ENCODE measurements at regions not wholly inside any gene's neighbourhood (a gene's known extent, or its start where the extent isn't known, plus 50 kb on each side); places are given as distances from the start of the nearest gene placed in this dataset.
"Not testable (repeated sequence)": the region's sequence is repeated elsewhere in the genome, so short reads cannot be mapped to it uniquely, and the experiment has no call there.

DNA sequence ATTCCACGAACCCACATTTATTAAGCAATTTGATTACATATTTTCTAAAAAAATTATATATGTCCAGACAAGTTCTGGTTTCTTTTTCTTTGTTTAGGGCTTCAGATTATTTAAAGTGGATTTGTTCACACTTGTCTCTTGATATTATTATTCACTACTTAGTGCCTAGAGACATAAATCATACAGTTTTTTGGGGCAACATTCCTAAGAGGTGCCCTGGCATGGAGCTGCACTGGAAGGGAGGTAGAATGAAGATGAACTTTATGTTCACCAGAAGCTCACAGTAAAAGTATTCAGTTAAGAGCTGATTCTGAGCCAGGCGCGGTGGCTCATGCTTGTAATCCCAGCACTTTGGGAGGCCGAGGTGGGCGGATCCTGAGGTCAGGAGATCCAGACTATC is 762.7 kb upstream of the TMEFF2 start:
- no peak for DNase-seq (ENCODE audit: low read depth in 4 of 4, low spot score in 1 of 4)

DNA sequence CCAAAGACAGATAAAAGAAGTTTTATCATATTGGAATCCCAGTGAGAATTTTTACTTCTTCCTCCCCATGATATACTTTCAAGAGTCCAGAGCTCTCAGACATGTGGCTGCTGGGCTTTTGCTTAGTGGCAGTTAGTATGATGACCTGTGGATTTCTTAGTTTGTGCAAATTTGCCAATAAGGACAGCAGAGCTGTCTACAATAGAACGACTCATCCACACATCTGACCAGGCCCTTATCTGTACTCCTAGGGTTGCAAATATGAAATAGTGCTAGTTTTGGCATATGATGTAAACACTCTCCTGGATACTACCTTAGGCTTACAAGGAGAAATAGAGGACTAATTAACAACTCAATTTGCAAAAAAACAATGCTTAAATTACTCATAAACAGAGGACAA is 758.4 kb upstream of the TMEFF2 start:
- DNase-seq (ENCODE audit: low read depth in 4 of 4, low spot score in 1 of 4) = no peak

DNA sequence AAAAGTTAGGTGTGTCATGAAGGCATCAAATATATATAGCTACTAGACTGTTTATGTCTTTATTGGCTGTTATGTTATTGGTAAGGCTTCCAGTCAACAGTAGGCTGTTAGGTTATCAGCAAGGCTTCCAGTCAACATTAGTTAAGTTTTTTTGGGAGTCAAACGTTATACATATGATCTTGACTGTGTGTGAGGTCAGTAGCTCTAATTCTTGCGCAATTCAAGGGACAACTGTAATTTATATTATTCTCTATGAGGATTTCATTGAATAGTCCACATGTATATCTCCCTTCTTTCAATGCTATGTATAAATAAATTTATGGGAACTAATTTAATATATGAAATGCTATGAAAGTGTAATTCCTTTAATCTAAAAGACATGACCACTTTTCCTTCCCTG is 757.5 kb upstream of the TMEFF2 start:
- no peak for DNase-seq (ENCODE audit: low read depth in 4 of 4, low spot score in 1 of 4)

DNA sequence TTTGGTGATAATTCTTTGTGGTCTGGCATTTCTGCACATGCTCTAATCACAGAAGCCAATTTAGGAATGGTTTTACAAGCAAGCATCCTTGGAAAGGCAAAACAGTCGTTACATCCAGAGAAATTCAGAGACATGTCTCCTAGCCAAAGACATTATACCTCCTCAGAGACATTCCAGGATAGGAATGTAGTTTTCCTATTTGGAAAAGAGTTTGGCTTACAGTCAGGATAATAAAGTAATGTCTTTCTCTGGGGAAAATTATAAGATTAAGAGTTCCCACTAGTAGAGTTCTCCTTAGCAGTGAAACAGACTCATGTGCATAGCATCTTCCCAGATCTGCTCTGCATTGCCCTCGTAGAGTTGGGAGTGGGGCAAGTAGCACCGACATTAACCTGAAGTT is 753.6 kb upstream of the TMEFF2 start:
- DNase-seq (ENCODE audit: low read depth in 4 of 4, low spot score in 1 of 4) = no peak

- no peak for DNase-seq (ENCODE audit: low read depth in 4 of 4, low spot score in 1 of 4)
Observed at GRCh38 chr2:192947352-192947751, 752.6 kb upstream of the TMEFF2 start.

DNA sequence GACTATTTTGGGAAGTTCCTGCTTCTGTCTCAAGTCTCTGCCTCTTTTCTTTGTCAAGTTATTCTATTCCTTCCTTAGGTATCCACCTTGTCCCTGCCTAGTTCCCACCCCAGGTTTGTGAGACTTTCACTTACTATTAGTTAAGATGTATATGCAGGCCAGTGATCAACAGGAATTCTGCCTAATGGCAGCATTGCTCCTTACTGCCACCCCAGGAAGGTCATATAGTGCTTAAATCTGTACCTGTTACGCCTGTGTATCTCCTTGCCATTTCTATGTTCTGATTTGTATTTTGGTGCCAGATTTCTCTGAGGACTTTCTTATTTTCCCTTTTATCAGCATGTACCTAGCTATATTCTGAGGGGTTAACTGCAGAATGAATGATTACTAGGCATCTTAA is 746.0 kb upstream of the TMEFF2 start:
- no peak for DNase-seq (ENCODE audit: low read depth in 4 of 4, low spot score in 1 of 4)

GRCh38 chr2:192932376-192932775 is 737.6 kb upstream of the TMEFF2 start:
- no peak for DNase-seq (ENCODE audit: low read depth in 4 of 4, low spot score in 1 of 4)

GRCh38 chr2:192921631-192922030 is 726.9 kb upstream of the TMEFF2 start:
- DNase-seq (ENCODE audit: low read depth in 4 of 4, low spot score in 1 of 4) = not testable (repeated sequence)

- DNase-seq (ENCODE audit: low read depth in 4 of 4, low spot score in 1 of 4) = no peak
Observed at GRCh38 chr2:192901446-192901845, 706.7 kb upstream of the TMEFF2 start.

DNA sequence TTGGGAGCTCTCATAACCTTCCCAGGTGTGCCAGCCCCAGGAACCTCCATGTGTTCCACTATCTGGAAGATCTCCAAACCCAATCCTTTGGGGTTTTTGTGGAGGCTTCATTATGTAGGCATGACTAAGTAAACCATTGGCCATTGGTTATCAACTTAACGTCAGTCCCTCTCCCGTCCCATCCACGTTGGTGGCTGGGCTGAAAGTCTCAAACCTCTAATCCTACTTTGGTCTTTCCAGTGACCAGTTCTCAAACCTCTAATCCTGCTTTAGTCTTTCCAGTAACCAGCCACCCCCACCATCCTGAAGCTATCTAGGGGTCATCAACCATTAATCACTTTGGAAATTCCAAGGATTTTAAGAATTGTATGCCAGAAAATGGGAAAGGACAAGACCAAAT is 704.7 kb upstream of the TMEFF2 start:
- no peak for DNase-seq (ENCODE audit: low read depth in 4 of 4, low spot score in 1 of 4)

GRCh38 chr2:192893976-192894375 is 699.2 kb upstream of the TMEFF2 start:
- not testable (repeated sequence) for DNase-seq (ENCODE audit: low read depth in 4 of 4, low spot score in 1 of 4)

- no peak for DNase-seq (ENCODE audit: low read depth in 4 of 4, low spot score in 1 of 4)
Observed at GRCh38 chr2:192888109-192888508, 693.4 kb upstream of the TMEFF2 start.

GRCh38 chr2:192887337-192887736 is 692.6 kb upstream of the TMEFF2 start:
- no peak for DNase-seq (ENCODE audit: low read depth in 4 of 4, low spot score in 1 of 4)

- DNase-seq (ENCODE audit: low read depth in 4 of 4, low spot score in 1 of 4) = no peak
Observed at GRCh38 chr2:192886636-192887035, 691.9 kb upstream of the TMEFF2 start.

DNA sequence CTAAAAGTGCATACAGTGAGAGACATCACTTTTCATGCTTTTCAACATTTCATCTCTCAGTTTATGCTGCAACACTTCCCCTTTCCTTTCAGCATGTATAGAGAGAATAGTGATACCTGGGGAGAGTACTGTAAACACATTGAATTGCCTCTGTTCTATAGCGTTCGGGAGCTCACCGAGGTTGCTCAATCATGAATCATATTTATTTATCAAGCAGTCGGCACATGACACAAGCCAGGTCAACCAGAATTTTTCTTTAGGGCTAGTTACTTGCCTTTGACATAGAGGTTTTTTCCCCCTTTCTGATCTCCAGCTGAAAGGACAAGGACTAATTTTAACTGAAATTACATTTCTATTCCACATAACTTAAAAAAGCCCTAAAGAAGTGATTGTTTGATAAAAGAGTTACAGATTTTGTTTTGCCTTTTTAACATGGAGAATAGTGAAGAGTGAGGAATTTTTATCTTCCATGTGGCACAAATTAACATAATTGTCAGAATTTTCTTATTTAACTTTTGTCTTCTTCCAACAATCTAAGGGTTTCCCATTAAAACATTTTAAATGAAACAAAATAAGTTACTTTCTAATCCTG is 690.9 kb upstream of the TMEFF2 start:
- no peak for DNase-seq (ENCODE audit: low read depth in 4 of 4, low spot score in 1 of 4)

GRCh38 chr2:192877159-192877558 is 682.4 kb upstream of the TMEFF2 start:
- DNase-seq (ENCODE audit: low read depth in 4 of 4, low spot score in 1 of 4) = no peak

- no peak for DNase-seq (ENCODE audit: low read depth in 4 of 4, low spot score in 1 of 4)
Observed at GRCh38 chr2:192876698-192877097, 682.0 kb upstream of the TMEFF2 start.

GRCh38 chr2:192854706-192855105 is 660.0 kb upstream of the TMEFF2 start:
- DNase-seq (ENCODE audit: low read depth in 4 of 4, low spot score in 1 of 4) = no peak

DNA sequence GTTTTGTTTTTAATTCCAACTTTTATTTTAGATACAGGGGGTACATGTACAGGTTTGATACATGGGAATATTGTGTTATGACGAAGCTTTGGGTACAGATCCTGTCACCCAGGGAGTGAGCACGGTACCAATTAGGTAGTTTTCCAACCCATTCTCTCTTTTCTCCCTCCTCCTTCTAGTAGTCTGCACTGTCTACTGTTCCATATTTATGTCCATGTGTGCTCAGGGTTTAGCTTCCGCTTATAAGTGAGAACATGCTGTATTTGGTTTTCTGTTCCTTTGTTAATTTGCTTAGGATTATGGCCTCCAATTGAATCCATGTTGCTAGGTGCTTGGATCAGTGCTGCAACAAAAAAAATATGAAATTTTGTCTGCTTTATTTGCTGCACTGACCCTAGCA is 659.3 kb upstream of the TMEFF2 start:
- no peak for DNase-seq (ENCODE audit: low read depth in 4 of 4, low spot score in 1 of 4)

- DNase-seq (ENCODE audit: low read depth in 4 of 4, low spot score in 1 of 4) = no peak
Observed at GRCh38 chr2:192828947-192829346, 634.2 kb upstream of the TMEFF2 start.

DNA sequence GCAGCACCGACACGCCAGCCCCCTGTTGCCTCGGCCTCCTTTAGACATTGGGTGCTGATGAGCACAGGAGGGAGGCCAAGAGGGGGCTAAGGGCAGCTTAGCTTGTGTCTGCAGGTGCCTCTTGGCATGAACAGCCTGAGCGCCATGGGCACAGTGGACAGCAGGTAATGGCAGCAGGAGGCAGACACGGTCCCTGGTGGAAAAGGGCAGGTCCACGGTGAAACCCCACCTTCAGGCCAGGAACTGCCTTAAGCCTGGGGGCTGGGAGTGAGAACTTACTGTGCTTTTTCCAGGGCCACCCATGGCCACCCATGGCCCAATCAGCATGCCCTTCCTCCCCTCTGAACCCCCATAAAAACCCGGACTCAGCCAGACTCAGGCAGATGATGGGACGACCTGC is 633.4 kb upstream of the TMEFF2 start:
- no peak for DNase-seq (ENCODE audit: low read depth in 4 of 4, low spot score in 1 of 4)

GRCh38 chr2:192827735-192828134 is 633.0 kb upstream of the TMEFF2 start:
- no peak for DNase-seq (ENCODE audit: low read depth in 4 of 4, low spot score in 1 of 4)

GRCh38 chr2:192814376-192814775 is 619.6 kb upstream of the TMEFF2 start:
- no peak for DNase-seq (ENCODE audit: low read depth in 4 of 4, low spot score in 1 of 4)

DNA sequence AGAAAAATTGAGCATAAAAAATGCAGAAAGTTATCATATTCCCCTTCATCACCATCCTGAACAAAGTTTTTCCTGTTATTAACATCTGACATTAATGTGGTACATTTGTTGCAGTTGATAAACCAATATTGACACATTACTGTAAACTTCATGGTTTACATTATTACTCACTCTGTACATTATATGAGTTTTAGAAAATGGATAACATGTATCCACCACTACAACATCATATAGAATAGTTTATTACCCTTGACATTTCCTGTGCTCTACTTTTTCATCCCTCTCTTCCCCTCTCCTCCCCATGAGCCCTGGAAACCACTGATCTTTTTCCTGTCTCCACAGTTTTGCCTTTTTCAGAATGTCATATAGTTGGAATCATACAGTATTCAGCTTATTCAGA is 618.6 kb upstream of the TMEFF2 start:
- no peak for DNase-seq (ENCODE audit: low read depth in 4 of 4, low spot score in 1 of 4)
